HCT116 (cell line): ENCODE measurements at regions not wholly inside any gene's neighbourhood (a gene's known extent, or its start where the extent isn't known, plus 50 kb on each side); places are given as distances from the start of the nearest gene placed in this dataset.

Source experiments
- ATAC-seq: fragments of 200-7000 bp; cut with Tn5 transposase; 2 replicates; pipeline ENCODE4 v1.9.1; 2020; ENCODE audit warnings: mild to moderate bottlenecking, moderate library complexity
- BruUV-seq: library from RNA; stranded (reverse); fragments of 400-500 nt; replicated peaks from 2 replicates; lab custom pipeline; 2021; lab: Mats Ljungman, UMichigan
- CTCF ChIA-PET: fragments of 300-600 bp; sonication (Branson Sonifier 250); formaldehyde crosslinking; loops from one replicate; lab custom pipeline; 2021; ENCODE audit warnings: antibody characterized with exemption; lab: Charles Lee
- POLR2A ChIA-PET: fragments of 300-600, 350-600 bp; sonication (Branson Sonifier 250); formaldehyde crosslinking; loops from one replicate; lab custom pipeline; 2021; ENCODE audit warnings: antibody characterized with exemption; lab: Charles Lee
- RAD21 ChIA-PET, 2 experiments: fragments of 300-600 bp; sonication (Branson Sonifier 250); formaldehyde crosslinking; loops; one replicate each; lab custom pipeline; 2023; ENCODE audit warnings: low total read pairs in 2 of 2; ENCODE audit not compliant: uncharacterized antibody in 2 of 2, unreplicated experiment in 2 of 2, low non-redundant PET in 1 of 2; lab: Charles Lee
- DNase-seq: peaks from one replicate; pipeline ENCODE4 v3.0.0-alpha.2; 2010; ENCODE audit warnings: low read depth, low spot score
- H2AFZ ChIP-seq: fragments of 200-600 bp; shearing (Covaris generic), sonication (generic); 2 replicates; pipeline ENCODE4 v1.6.1; 2017; ENCODE audit warnings: low read depth, mixed run types, mixed read lengths, antibody characterized with exemption, low read length; ENCODE audit not compliant: poor library complexity, severe bottlenecking
- H3K27ac ChIP-seq: 2 replicates; pipeline ENCODE4 v1.5.1; 2012; ENCODE audit warnings: low read depth, low read length
- H3K27me3 ChIP-seq: fragments of 200-600 bp; sonication (generic); 2 replicates; pipeline ENCODE4 v1.6.1; 2016; ENCODE audit warnings: mixed run types, low read length, mixed read lengths; ENCODE audit not compliant: insufficient read depth
- H3K36me3 ChIP-seq, 2 experiments: fragments of 200-500 bp in 1 of 2; fragments of 200-600 bp in 1 of 2; sonication (Bioruptor generic) in 1 of 2; sonication (generic) in 1 of 2; 2 replicates each; pipeline versions ENCODE4 v1.5.1 to v1.6.1; 2014 to 2016; ENCODE audit warnings: low read length in 2 of 2, inconsistent platforms in 1 of 2, mixed read lengths in 1 of 2, mixed run types in 1 of 2; ENCODE audit not compliant: insufficient read depth in 2 of 2, control insufficient read depth in 1 of 2
- H3K4me1 ChIP-seq, 2 experiments: fragments of 200-600 bp in 1 of 2; sonication (generic) in 1 of 2; 2 replicates each; pipeline versions ENCODE4 v1.5.1 to v1.6.1; 2012 to 2017; ENCODE audit warnings: low read length in 2 of 2, inconsistent platforms in 1 of 2, mild to moderate bottlenecking in 1 of 2, mixed read lengths in 1 of 2, mixed run types in 1 of 2, moderate library complexity in 1 of 2; ENCODE audit not compliant: insufficient read depth in 2 of 2, control insufficient read depth in 1 of 2
- H3K4me2 ChIP-seq: fragments of 200-600 bp; sonication (generic); 2 replicates; pipeline ENCODE4 v1.6.1; 2017; ENCODE audit warnings: mixed run types, low read length, mixed read lengths
- H3K4me3 ChIP-seq, 2 experiments: fragments of 200-600 bp in 1 of 2; sonication (generic) in 1 of 2; replicated peaks in 1 of 2; 2 replicates each; pipeline ENCODE4 v1.5.1; 2011 to 2016; ENCODE audit warnings: low read length in 2 of 2, control low read depth in 1 of 2, low read depth in 1 of 2, mild to moderate bottlenecking in 1 of 2, mixed read lengths in 1 of 2, mixed run types in 1 of 2
- H3K79me2 ChIP-seq: fragments of 200-600 bp; sonication (generic); 2 replicates; pipeline ENCODE4 v1.6.1; 2017; ENCODE audit warnings: mild to moderate bottlenecking, mixed run types, low read length, moderate library complexity, mixed read lengths; ENCODE audit not compliant: insufficient read depth
- H3K9ac ChIP-seq: fragments of 200-600 bp; sonication (generic); 2 replicates; pipeline ENCODE4 v1.6.1; 2016; ENCODE audit warnings: low read length, mixed read lengths
- H3K9me2 ChIP-seq: fragments of 200-600 bp; sonication (generic), shearing (Covaris generic); 2 replicates; pipeline ENCODE4 v1.6.1; 2017; ENCODE audit warnings: mixed run types, mild to moderate bottlenecking, moderate library complexity; ENCODE audit not compliant: insufficient read depth
- H3K9me3 ChIP-seq, 2 experiments: fragments of 200-500 bp in 1 of 2; fragments of 200-600 bp in 1 of 2; sonication (Bioruptor generic) in 1 of 2; sonication (generic) in 1 of 2; 2 replicates each; pipeline ENCODE4 v1.6.1; 2014 to 2017; ENCODE audit warnings: low read length in 2 of 2, mixed read lengths in 2 of 2, inconsistent platforms in 1 of 2, low read depth in 1 of 2, mild to moderate bottlenecking in 1 of 2, mixed run types in 1 of 2, moderate library complexity in 1 of 2; ENCODE audit not compliant: control insufficient read depth in 1 of 2, insufficient read depth in 1 of 2
- H4K20me1 ChIP-seq: fragments of 200-600 bp; sonication (generic), shearing (Covaris generic); 2 replicates; pipeline ENCODE4 v1.6.1; 2017; ENCODE audit warnings: mixed run types, mild to moderate bottlenecking, moderate library complexity; ENCODE audit not compliant: insufficient read depth
- CEBPB ChIP-seq: IDR thresholded peaks from 2 replicates; pipeline ENCODE4 v1.6.1; 2012; ENCODE audit warnings: low read depth
- EGR1 ChIP-seq: IDR thresholded peaks from 2 replicates; pipeline ENCODE4 v1.6.1; 2012; ENCODE audit warnings: low read depth
- ELF1 ChIP-seq: IDR thresholded peaks from 2 replicates; pipeline ENCODE4 v1.6.1; 2012; ENCODE audit warnings: low read depth, borderline replicate concordance
- EZH2 ChIP-seq: fragments of 200-600 bp; sonication (generic); IDR thresholded peaks from 2 replicates; pipeline ENCODE4 v1.6.1; 2017; ENCODE audit warnings: antibody characterized with exemption, mixed run types
- FOSL1 ChIP-seq: IDR thresholded peaks from 2 replicates; pipeline ENCODE4 v1.6.1; 2012; ENCODE audit warnings: low read depth
- JUND ChIP-seq: IDR thresholded peaks from 2 replicates; pipeline ENCODE4 v1.6.1; 2012
- POLR2A ChIP-seq: IDR thresholded peaks from 2 replicates; pipeline ENCODE4 v1.7.0; 2011; ENCODE audit warnings: borderline replicate concordance; ENCODE audit not compliant: insufficient read depth, insufficient read length; ENCODE audit errors: extremely low read depth
- RAD21 ChIP-seq: IDR thresholded peaks from 2 replicates; pipeline ENCODE4 v1.6.1; 2012; ENCODE audit warnings: low read depth, mild to moderate bottlenecking
- SRF ChIP-seq: IDR thresholded peaks from 2 replicates; pipeline ENCODE4 v1.6.1; 2012; ENCODE audit warnings: low read depth
- TCF7L2 ChIP-seq: IDR thresholded peaks from 2 replicates; pipeline ENCODE4 v1.7.0; 2011; ENCODE audit warnings: borderline replicate concordance, inconsistent platforms; ENCODE audit not compliant: insufficient read depth, insufficient read length; ENCODE audit errors: extremely low read depth
- intact Hi-C: fragments of 100-400 bp; cut with micrococcal nuclease; formaldehyde crosslinking; loops from 2 replicates; pipeline ENCODE4 v1.10.0; 2022
- TF ChIP-seq, protein P1 (sequence below): IDR thresholded peaks from 2 replicates; pipeline ENCODE4 v1.6.1; 2012
- TF ChIP-seq, protein P2 (sequence below), 3 experiments: fragments of 200-600 bp in 1 of 3; sonication (generic) in 1 of 3; IDR thresholded peaks in 2 of 3; conservative IDR thresholded peaks in 1 of 3; 2 replicates each; pipeline ENCODE4 v1.5.1; 2012 to 2017; ENCODE audit warnings: low read depth in 2 of 3, low read length in 2 of 3, antibody characterized with exemption in 1 of 3, borderline replicate concordance in 1 of 3, control low read depth in 1 of 3, mild to moderate bottlenecking in 1 of 3, mixed read lengths in 1 of 3, mixed run types in 1 of 3, moderate library complexity in 1 of 3; ENCODE audit not compliant: insufficient read depth in 1 of 3

DNA sequence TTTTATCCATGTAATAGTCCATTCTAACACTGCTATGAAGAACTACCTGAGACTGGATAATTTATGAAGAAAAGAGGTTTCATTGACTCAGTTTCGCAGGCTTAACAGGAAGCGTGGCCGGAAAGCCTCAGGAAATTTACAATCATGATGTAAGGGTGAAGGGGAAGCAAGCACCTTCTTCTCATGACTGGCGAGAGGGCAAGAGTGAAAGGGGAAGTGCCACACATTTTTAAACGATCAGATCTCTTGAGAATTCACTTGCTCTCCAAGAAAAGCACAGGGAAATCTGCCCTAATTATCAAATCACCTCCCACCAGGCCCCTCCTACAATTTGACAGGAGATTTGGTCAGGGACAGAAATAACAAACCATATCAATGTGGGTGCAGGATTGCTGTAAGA is 859.7 kb downstream of the EPHA7 start:
- H3K9me2 ChIP-seq: no peaks in the 10 kb centered on the region
- ChIA-PET CTCF (no interaction called here), POLR2A (no interaction called here), RAD21 (no interaction called here)
- no peaks in the 10 kb centered on the region for H3K79me2 ChIP-seq
- H3K27me3 ChIP-seq: no peaks in the 10 kb centered on the region
- intact Hi-C loops: no loop called here
- H3K9me3 ChIP-seq: peaks cover 4 to 18% of the 10 kb centered on the region in 2 experiments; a peak in 3 of 4 replicates
- no peaks in the 10 kb centered on the region for H3K36me3 ChIP-seq
- no peak overlapping the region for H3K9ac ChIP-seq
- ATAC-seq: no peak
- no peak overlapping the region for H3K4me2 ChIP-seq
- H2AFZ ChIP-seq: no peak overlapping the region
- DNase-seq: no peak
- TF ChIP-seq JUND (no peak), POLR2A (no peak), TCF7L2 (no peak), RAD21 (no peak), ELF1 (no peak), EGR1 (no peak), CEBPB (no peak), SRF (no peak), FOSL1 (no peak), EZH2 (no peak)
- TF ChIP-seq, protein P1, sequence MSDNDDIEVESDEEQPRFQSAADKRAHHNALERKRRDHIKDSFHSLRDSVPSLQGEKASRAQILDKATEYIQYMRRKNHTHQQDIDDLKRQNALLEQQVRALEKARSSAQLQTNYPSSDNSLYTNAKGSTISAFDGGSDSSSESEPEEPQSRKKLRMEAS: no peak
- TF ChIP-seq, protein P2, sequence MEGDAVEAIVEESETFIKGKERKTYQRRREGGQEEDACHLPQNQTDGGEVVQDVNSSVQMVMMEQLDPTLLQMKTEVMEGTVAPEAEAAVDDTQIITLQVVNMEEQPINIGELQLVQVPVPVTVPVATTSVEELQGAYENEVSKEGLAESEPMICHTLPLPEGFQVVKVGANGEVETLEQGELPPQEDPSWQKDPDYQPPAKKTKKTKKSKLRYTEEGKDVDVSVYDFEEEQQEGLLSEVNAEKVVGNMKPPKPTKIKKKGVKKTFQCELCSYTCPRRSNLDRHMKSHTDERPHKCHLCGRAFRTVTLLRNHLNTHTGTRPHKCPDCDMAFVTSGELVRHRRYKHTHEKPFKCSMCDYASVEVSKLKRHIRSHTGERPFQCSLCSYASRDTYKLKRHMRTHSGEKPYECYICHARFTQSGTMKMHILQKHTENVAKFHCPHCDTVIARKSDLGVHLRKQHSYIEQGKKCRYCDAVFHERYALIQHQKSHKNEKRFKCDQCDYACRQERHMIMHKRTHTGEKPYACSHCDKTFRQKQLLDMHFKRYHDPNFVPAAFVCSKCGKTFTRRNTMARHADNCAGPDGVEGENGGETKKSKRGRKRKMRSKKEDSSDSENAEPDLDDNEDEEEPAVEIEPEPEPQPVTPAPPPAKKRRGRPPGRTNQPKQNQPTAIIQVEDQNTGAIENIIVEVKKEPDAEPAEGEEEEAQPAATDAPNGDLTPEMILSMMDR (IDR thresholded peaks at IDR 0.05 in 2 of 3, conservative IDR thresholded peaks at IDR 0.05 in 1 of 3; ENCODE audit: borderline replicate concordance in 1 of 3, insufficient read depth in 1 of 3, low read depth in 2 of 3, low read length in 2 of 3): no peak
- H4K20me1 ChIP-seq: no peaks in the 10 kb centered on the region; the same call in 1 of the 2 replicates
- no TSS peak for BruUV-seq
- H3K4me3 ChIP-seq: no peak overlapping the region
- H3K27ac ChIP-seq: no peak overlapping the region
- H3K4me1 ChIP-seq: no peaks in the 10 kb centered on the region
